ENCODE measurements at regions not wholly inside any gene's neighbourhood (a gene's known extent, or its start where the extent isn't known, plus 50 kb on each side); places are given as distances from the start of the nearest gene placed in this dataset.

- H3K27me3 Mint-ChIP-seq, result no peaks in the 10 kb centered on the region
- H3K27ac Mint-ChIP-seq, result no peak overlapping the region
- ChIA-PET CTCF (interaction anchor here (1.0 to 3.0 kb wide), 3 partner anchors 8 to 344 kb away, joined by 3 to 10 read pairs (median 3); partner anchors contain the start of gene ITGA4), POLR2A (no interaction called here)
- no peak overlapping the region for H3K4me3 Mint-ChIP-seq
- DNase-seq, result no peak
- peaks cover 21% of the 10 kb centered on the region for H3K4me1 Mint-ChIP-seq
- H3K9me3 Mint-ChIP-seq, result peaks cover 26% of the 10 kb centered on the region
- peaks cover 22% of the 10 kb centered on the region for H3K36me3 Mint-ChIP-seq (ENCODE audit: low read depth)
These were observed 133.6 kb downstream of the UBE2E3 start for GRCh38 chr2:181114021-181114420.

DNA sequence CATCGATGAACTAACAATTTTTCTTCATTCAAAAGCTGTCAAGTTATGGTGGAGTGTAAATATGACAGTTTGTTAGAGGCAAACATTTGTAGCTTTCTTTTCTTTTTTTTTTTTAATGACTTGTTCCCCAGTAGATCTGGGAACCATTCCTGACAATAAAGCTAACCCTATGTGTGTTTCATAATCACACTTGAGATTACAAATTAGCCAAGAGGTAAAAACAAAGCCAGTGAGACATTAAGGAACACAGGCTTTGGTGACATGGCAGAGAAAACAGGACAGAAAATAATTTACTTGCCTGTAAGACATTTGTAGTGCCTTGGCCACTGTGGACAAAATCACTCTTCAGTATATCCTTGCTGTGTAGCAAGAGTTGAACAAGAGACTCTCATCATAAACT, 135.9 kb downstream of the UBE2E3 start:
- CTCF ChIA-PET, result interaction anchor here (1.3 to 1.6 kb wide), 2 partner anchors 8 to 15 kb away, joined by 3 to 4 read pairs; no protein-coding TSS in a partner anchor
- H3K4me3 Mint-ChIP-seq, result no peak overlapping the region
- no peak for DNase-seq
- peaks cover 24% of the 10 kb centered on the region for H3K36me3 Mint-ChIP-seq (ENCODE audit: low read depth)
- POLR2A ChIA-PET, result no interaction called here
- H3K9me3 Mint-ChIP-seq, result peaks cover 29% of the 10 kb centered on the region
- H3K27me3 Mint-ChIP-seq, result no peaks in the 10 kb centered on the region
- no peak overlapping the region for H3K27ac Mint-ChIP-seq
- H3K4me1 Mint-ChIP-seq, result peaks cover 20% of the 10 kb centered on the region

- POLR2A ChIA-PET, result no interaction called here
- DNase-seq, result no peak
- H3K27ac Mint-ChIP-seq, result no peak overlapping the region
- peaks cover 27% of the 10 kb centered on the region for H3K4me1 Mint-ChIP-seq
- H3K4me3 Mint-ChIP-seq, result no peak overlapping the region
- H3K27me3 Mint-ChIP-seq, result no peaks in the 10 kb centered on the region
- CTCF ChIA-PET, result interaction anchor here (1.0 to 1.6 kb wide), 4 partner anchors 9 to 28 kb away, joined by 3 to 5 read pairs (median 4); no protein-coding TSS in a partner anchor
- H3K9me3 Mint-ChIP-seq, result peaks cover 32% of the 10 kb centered on the region
- peaks cover 31% of the 10 kb centered on the region for H3K36me3 Mint-ChIP-seq (ENCODE audit: low read depth)
These were observed 137.0 kb downstream of the UBE2E3 start for GRCh38 chr2:181117206-181117925.

GRCh38 chr2:181120625-181121024, 140.2 kb downstream of the UBE2E3 start:
- CTCF ChIA-PET, result interaction anchor here (0.7 to 1.1 kb wide), 2 partner anchors 17 to 178 kb away, joined by 3 read pairs; no protein-coding TSS in a partner anchor
- peaks cover 43% of the 10 kb centered on the region for H3K36me3 Mint-ChIP-seq (ENCODE audit: low read depth)
- H3K9me3 Mint-ChIP-seq, result peaks cover 27% of the 10 kb centered on the region
- H3K4me1 Mint-ChIP-seq, result peaks cover 47% of the 10 kb centered on the region
- POLR2A ChIA-PET, result no interaction called here
- DNase-seq, result no peak
- no peak overlapping the region for H3K4me3 Mint-ChIP-seq
- H3K27ac Mint-ChIP-seq, result no peak overlapping the region
- no peaks in the 10 kb centered on the region for H3K27me3 Mint-ChIP-seq

DNA sequence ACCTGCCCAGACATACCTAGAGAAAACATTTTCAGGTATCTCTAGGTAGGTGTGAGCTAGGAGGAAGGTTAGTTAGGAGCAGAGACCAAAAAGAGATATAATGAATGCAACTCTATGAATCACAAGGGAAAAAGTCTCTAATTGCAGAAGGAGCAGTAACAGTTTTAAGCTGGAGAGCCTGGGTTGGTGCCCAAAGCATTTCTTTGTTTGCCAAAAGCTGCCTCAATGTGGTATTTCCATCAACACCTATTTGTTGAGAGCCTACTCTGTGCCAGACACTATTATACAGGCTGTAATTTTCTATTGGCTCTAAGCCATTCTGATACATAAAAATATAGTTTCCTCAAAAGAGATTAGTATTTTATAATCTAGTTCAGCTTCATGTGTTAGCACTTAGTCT, 141.6 kb downstream of the UBE2E3 start:
- no peak for DNase-seq
- H3K36me3 Mint-ChIP-seq (ENCODE audit: low read depth), result peaks cover 51% of the 10 kb centered on the region
- POLR2A ChIA-PET, result no interaction called here
- CTCF ChIA-PET, result interaction anchor here (0.7 to 2.0 kb wide), 7 partner anchors 9 to 196 kb away, joined by 3 to 10 read pairs (median 3); no protein-coding TSS in a partner anchor
- H3K27ac Mint-ChIP-seq, result no peak overlapping the region
- H3K27me3 Mint-ChIP-seq, result no peaks in the 10 kb centered on the region
- H3K4me1 Mint-ChIP-seq, result peaks cover 59% of the 10 kb centered on the region
- peaks cover 33% of the 10 kb centered on the region for H3K9me3 Mint-ChIP-seq
- no peak overlapping the region for H3K4me3 Mint-ChIP-seq

- Mint-ChIP-seq H3K9me3 (peaks cover 33% of the 10 kb centered on the region), H3K4me1 (peaks cover 63% of the 10 kb centered on the region), H3K27ac (no peak overlapping the region), H3K36me3 (ENCODE audit: low read depth) (peaks cover 49% of the 10 kb centered on the region), H3K27me3 (no peaks in the 10 kb centered on the region), H3K4me3 (no peak overlapping the region)
- POLR2A ChIA-PET, result no interaction called here
- no peak for DNase-seq
- CTCF ChIA-PET, result interaction anchor here (0.7 to 2.0 kb wide), 6 partner anchors 9 to 195 kb away, joined by 3 to 10 read pairs (median 4); no protein-coding TSS in a partner anchor
These were observed 142.2 kb downstream of the UBE2E3 start for GRCh38 chr2:181122601-181123000.

- Mint-ChIP-seq H3K27me3 (no peaks in the 10 kb centered on the region), H3K9me3 (peaks cover 27% of the 10 kb centered on the region), H3K4me3 (peak overlapping the region; percentile 57), H3K36me3 (ENCODE audit: low read depth) (peaks cover 50% of the 10 kb centered on the region), H3K27ac (peak overlapping the region; percentile 95), H3K4me1 (peaks cover 67% of the 10 kb centered on the region)
- CTCF ChIA-PET, result interaction anchor here (0.7 kb wide), 1 partner anchor 11 kb away, joined by 4 read pairs; no protein-coding TSS in a partner anchor
- peak; percentile 85 for DNase-seq
- POLR2A ChIA-PET, result no interaction called here
These were observed 143.4 kb downstream of the UBE2E3 start for GRCh38 chr2:181123798-181124231.

DNA sequence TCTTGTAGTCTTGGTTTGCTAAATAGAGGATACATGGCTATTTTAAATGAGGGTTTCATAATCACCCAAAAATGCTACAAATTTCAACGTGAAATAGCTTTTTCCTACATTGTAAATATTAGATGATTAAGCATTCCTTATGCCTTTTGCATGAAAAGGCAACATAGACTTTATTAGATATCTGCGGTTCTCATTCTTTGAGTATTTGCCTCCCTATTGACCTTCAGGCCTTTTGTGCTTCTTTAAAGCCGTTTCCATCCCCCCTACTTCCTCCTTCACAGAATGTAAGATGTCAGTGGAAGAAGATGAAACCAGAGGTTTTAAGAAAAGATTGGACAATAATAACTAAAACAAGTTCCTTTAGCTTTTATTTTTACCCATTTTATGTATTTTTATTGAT, 144.1 kb downstream of the UBE2E3 start:
- H3K27me3 Mint-ChIP-seq, result no peaks in the 10 kb centered on the region
- peak overlapping the region; percentile 95 for H3K27ac Mint-ChIP-seq
- H3K9me3 Mint-ChIP-seq, result peaks cover 23% of the 10 kb centered on the region
- H3K4me1 Mint-ChIP-seq, result peaks cover 69% of the 10 kb centered on the region
- peak overlapping the region; percentile 57 for H3K4me3 Mint-ChIP-seq
- DNase-seq, result no peak
- POLR2A ChIA-PET, result no interaction called here
- CTCF ChIA-PET, result interaction anchor here (1.1 to 1.9 kb wide), 3 partner anchors 14 to 307 kb away, joined by 3 to 5 read pairs (median 4); no protein-coding TSS in a partner anchor
- H3K36me3 Mint-ChIP-seq (ENCODE audit: low read depth), result peaks cover 48% of the 10 kb centered on the region

- Mint-ChIP-seq H3K36me3 (ENCODE audit: low read depth) (peaks cover 48% of the 10 kb centered on the region), H3K4me1 (peaks cover 72% of the 10 kb centered on the region), H3K27me3 (no peaks in the 10 kb centered on the region), H3K4me3 (peak overlapping the region; percentile 55), H3K9me3 (peaks cover 25% of the 10 kb centered on the region), H3K27ac (peak overlapping the region; percentile 95)
- POLR2A ChIA-PET, result no interaction called here
- DNase-seq, result no peak
- CTCF ChIA-PET, result interaction anchor here (0.6 to 3.4 kb wide), 6 partner anchors 15 to 332 kb away, joined by 3 to 12 read pairs (median 5); partner anchors contain the start of gene ITGA4
These were observed 145.0 kb downstream of the UBE2E3 start for GRCh38 chr2:181125359-181125758.

- ChIA-PET CTCF (interaction anchor here (0.9 to 3.4 kb wide), 8 partner anchors 15 to 331 kb away, joined by 3 to 12 read pairs (median 3); partner anchors contain the start of gene ITGA4), POLR2A (no interaction called here)
- Mint-ChIP-seq H3K4me3 (no peak overlapping the region), H3K27ac (peak overlapping the region; percentile 32), H3K9me3 (peaks cover 16% of the 10 kb centered on the region), H3K36me3 (ENCODE audit: low read depth) (peaks cover 43% of the 10 kb centered on the region), H3K4me1 (peaks cover 70% of the 10 kb centered on the region), H3K27me3 (no peaks in the 10 kb centered on the region)
- no peak for DNase-seq
These were observed 146.0 kb downstream of the UBE2E3 start for GRCh38 chr2:181126311-181126868.

- H3K4me3 Mint-ChIP-seq, result no peak overlapping the region
- H3K27ac Mint-ChIP-seq, result peak overlapping the region; percentile 51
- CTCF ChIA-PET, result interaction anchor here (0.6 to 3.4 kb wide), 7 partner anchors 10 to 329 kb away, joined by 3 to 12 read pairs (median 4); no protein-coding TSS in a partner anchor
- POLR2A ChIA-PET, result interaction anchor here (0.9 kb wide), 1 partner anchor 16 kb away, joined by 4 read pairs; no protein-coding TSS in a partner anchor
- no peaks in the 10 kb centered on the region for H3K27me3 Mint-ChIP-seq
- peaks cover 11% of the 10 kb centered on the region for H3K9me3 Mint-ChIP-seq
- peaks cover 71% of the 10 kb centered on the region for H3K4me1 Mint-ChIP-seq
- DNase-seq, result no peak
- peaks cover 39% of the 10 kb centered on the region for H3K36me3 Mint-ChIP-seq (ENCODE audit: low read depth)
These were observed 147.8 kb downstream of the UBE2E3 start for GRCh38 chr2:181128199-181128598.

- H3K27ac Mint-ChIP-seq, result no peak overlapping the region
- CTCF ChIA-PET, result interaction anchor here (0.6 to 2.9 kb wide), 5 partner anchors 14 to 338 kb away, joined by 3 to 7 read pairs (median 3); no protein-coding TSS in a partner anchor
- peaks cover 40% of the 10 kb centered on the region for H3K36me3 Mint-ChIP-seq (ENCODE audit: low read depth)
- H3K9me3 Mint-ChIP-seq, result peaks cover 11% of the 10 kb centered on the region
- no peak for DNase-seq
- no peak overlapping the region for H3K4me3 Mint-ChIP-seq
- peaks cover 66% of the 10 kb centered on the region for H3K4me1 Mint-ChIP-seq
- POLR2A ChIA-PET, result no interaction called here
- H3K27me3 Mint-ChIP-seq, result no peaks in the 10 kb centered on the region
These were observed 149.1 kb downstream of the UBE2E3 start for GRCh38 chr2:181129364-181130056.
